K562 (cell line): ENCODE measurements at regions not wholly inside any gene's neighbourhood (a gene's known extent, or its start where the extent isn't known, plus 50 kb on each side); places are given as distances from the start of the nearest gene placed in this dataset.

Experiments
- ATAC-seq: fragments of 200-7000 bp; cut with Tn5 transposase; 3 replicates; pipeline ENCODE4 v1.9.1; 2020; ENCODE audit warnings: moderate library complexity
- BruUV-seq: library from RNA; stranded (reverse); fragments of 400-500 nt; replicated peaks from 2 replicates; lab custom pipeline; 2021; lab: Mats Ljungman, UMichigan
- CTCF ChIA-PET: fragments of 300-600 bp; formaldehyde crosslinking; extraction: SDS; loops from one replicate; lab custom pipeline; 2021; ENCODE audit warnings: low intra/inter-chr PET ratio; lab: Yijun Ruan, JAX
- POLR2A ChIA-PET: fragments of 300-600, 350-650 bp; sonication (Branson Sonifier 250); formaldehyde crosslinking; extraction: SDS; loops from one replicate; lab custom pipeline; 2021; ENCODE audit warnings: antibody characterized with exemption, inconsistent platforms; lab: Yijun Ruan, JAX
- DNase-seq, 4 experiments: peaks; one replicate each; pipeline versions ENCODE4 v3.0.0 to v3.0.0-alpha.2; 2011 to 2018; ENCODE audit warnings: low spot score in 3 of 4, mixed read lengths in 3 of 4; ENCODE audit errors: extremely low read depth in 1 of 4
- FAIRE-seq: peaks from 2 replicates; lab custom pipeline; 2011; peaks lifted over from hg19 to GRCh38; lab: Jason Lieb, UNC
- H2AFZ ChIP-seq: 2 replicates; pipeline ENCODE4 v1.6.0; 2011; ENCODE audit warnings: low read depth, low read length, control low read depth, inconsistent platforms
- H3K27ac ChIP-seq: fragments of 200-600 bp; 3 replicates; pipeline ENCODE4 v1.8.0; 2011; ENCODE audit warnings: low read depth, mild to moderate bottlenecking, control low read depth, inconsistent platforms, low read length, moderate library complexity, mixed read lengths; ENCODE audit errors: extremely low read depth
- H3K27me3 ChIP-seq, 2 experiments: fragments of 300-600 bp in 1 of 2; 2 replicates in 1 of 2; 3 replicates in 1 of 2; pipeline versions ENCODE4 v1.6.0 to v1.8.0; 2011; ENCODE audit warnings: inconsistent platforms in 2 of 2, low read length in 2 of 2, mild to moderate bottlenecking in 1 of 2, mixed read lengths in 1 of 2, moderate library complexity in 1 of 2; ENCODE audit not compliant: control insufficient read depth in 2 of 2, insufficient read depth in 2 of 2
- H3K36me3 ChIP-seq: fragments of 300-600 bp; 3 replicates; pipeline ENCODE4 v1.8.0; 2011; ENCODE audit warnings: mild to moderate bottlenecking, low read length, inconsistent platforms; ENCODE audit not compliant: control insufficient read depth, insufficient read depth
- H3K4me1 ChIP-seq, 2 experiments: fragments of 200-600 bp in 1 of 2; replicated peaks in 1 of 2; 2 replicates in 1 of 2; 3 replicates in 1 of 2; pipeline versions ENCODE4 v1.5.1 to v1.8.0; 2011; ENCODE audit warnings: inconsistent platforms in 2 of 2, low read length in 2 of 2, mild to moderate bottlenecking in 1 of 2, mixed read lengths in 1 of 2, moderate library complexity in 1 of 2; ENCODE audit not compliant: control insufficient read depth in 2 of 2, insufficient read depth in 2 of 2
- H3K4me2 ChIP-seq: 2 replicates; pipeline ENCODE4 v1.6.1; 2011; ENCODE audit warnings: low read length, control low read depth, inconsistent platforms, mixed read lengths; ENCODE audit not compliant: insufficient read depth
- H3K4me3 ChIP-seq: fragments of 200-600 bp; sonication (generic), shearing (Covaris generic); 2 replicates; pipeline ENCODE4 v1.5.1; 2016; ENCODE audit warnings: control low read depth, inconsistent platforms
- H3K79me2 ChIP-seq: fragments of 200-600 bp; 3 replicates; pipeline ENCODE4 v1.8.0; 2011; ENCODE audit warnings: low read length, inconsistent platforms; ENCODE audit not compliant: control insufficient read depth, insufficient read depth
- H3K9ac ChIP-seq, 2 experiments: 2 replicates each; pipeline versions ENCODE4 v1.6.0 to v1.6.1; 2011; ENCODE audit warnings: low read depth in 2 of 2, low read length in 2 of 2, control low read depth in 1 of 2, inconsistent platforms in 1 of 2, mild to moderate bottlenecking in 1 of 2, mixed read lengths in 1 of 2; ENCODE audit not compliant: insufficient read depth in 1 of 2
- H3K9me1 ChIP-seq: one replicate; pipeline ENCODE4 v1.6.0; 2011; ENCODE audit warnings: inconsistent platforms, mild to moderate bottlenecking, low read length, moderate library complexity; ENCODE audit not compliant: control insufficient read depth, insufficient read depth
- H3K9me3 ChIP-seq: replicated peaks from 2 replicates; pipeline ENCODE4 v1.5.1; 2011; ENCODE audit warnings: low read depth, low read length, inconsistent platforms; ENCODE audit not compliant: control insufficient read depth, insufficient read depth
- H4K20me1 ChIP-seq: replicated peaks from 2 replicates; pipeline ENCODE4 v1.6.1; 2011; ENCODE audit warnings: low read length, inconsistent platforms, mixed read lengths; ENCODE audit not compliant: control insufficient read depth, insufficient read depth
- PBX2 ChIP-seq, 2 experiments: IDR thresholded peaks in 1 of 2; conservative IDR thresholded peaks in 1 of 2; 2 replicates each; pipeline ENCODE4 v1.6.1; 2016; ENCODE audit warnings: low read depth in 2 of 2, mild to moderate bottlenecking in 1 of 2, missing compliant biosample characterization in 1 of 2, missing genetic modification characterization in 1 of 2, moderate library complexity in 1 of 2
- RAD21 ChIP-seq, 2 experiments: fragments of 250-450 bp in 1 of 2; fragments of 450-650 bp in 1 of 2; sonication (Bioruptor Pico) in 1 of 2; formaldehyde crosslinking in 1 of 2; IDR thresholded peaks in 1 of 2; conservative IDR thresholded peaks in 1 of 2; 2 replicates each; pipeline versions ENCODE4 v1.4.0 to v1.8.0; 2020 to 2022; ENCODE audit warnings: mild to moderate bottlenecking in 2 of 2, moderate library complexity in 1 of 2
- WGBS: fragments of 100-300 bp; shearing (Covaris generic); methylation state at CpG from one replicate; pipeline ENCODE4 v1.1.6; 2016; ENCODE audit warnings: low coverage, mixed read lengths; ENCODE audit not compliant: insufficient coverage; ENCODE audit errors: missing lambda C conversion rate; 5-methylcytosine and 5-hydroxymethylcytosine counted together
- in situ Hi-C: fragments of 300-500 bp; cut with MboI; formaldehyde crosslinking; loops from 4 replicates; pipeline ENCODE4 v1.15.0; 2018; ENCODE audit warnings: inconsistent platforms, mixed read lengths
- intact Hi-C: fragments of 100-400 bp; cut with micrococcal nuclease; formaldehyde crosslinking; loops from 2 replicates; pipeline ENCODE4 v1.14.2; 2022

GRCh38 chr6:8707956-8708772 is 272.8 kb upstream of the SLC35B3 start:
- Histone ChIP-seq H3K27ac (no peak overlapping the region), H3K9me3 (0 out of 2 replicates have a peak, but pooled peaks cover 2% of the 10 kb centered on the region), H3K9me1 (no peaks in the 10 kb centered on the region), H2AFZ (no peak overlapping the region), H4K20me1 (no peaks in the 10 kb centered on the region), H3K9ac (no peak overlapping the region), H3K36me3 (no peaks in the 10 kb centered on the region), H3K27me3 (no peaks in the 10 kb centered on the region), H3K4me2 (no peak overlapping the region), H3K4me3 (no peak overlapping the region), H3K79me2 (no peaks in the 10 kb centered on the region), H3K4me1 (no peaks in the 10 kb centered on the region)
- POLR2A ChIA-PET, result no interaction called here
- no peak for DNase-seq
- FAIRE-seq, result no peak
- WGBS, result 3% methylated on average over 7 of the region's 7 CpGs
- intact Hi-C loops, result no loop called here
- in situ Hi-C loops, result no loop called here
- ATAC-seq, result no peak
- TF ChIP-seq RAD21 (CRISPR knock-in tag; conservative IDR thresholded peaks at IDR 0.05 in 1 of 2, IDR thresholded peaks at IDR 0.05 in 1 of 2), result 0 out of 4 replicates have a peak, but pooled peaks of 1 of the 2 experiments have one; percentile 9
- no peak for TF ChIP-seq PBX2 (CRISPR knock-in tag; IDR thresholded peaks at IDR 0.05; ENCODE audit: low read depth)
- TF ChIP-seq PBX2 (tag; conservative IDR thresholded peaks at IDR 0.05; ENCODE audit: low read depth), result no peak
- BruUV-seq, result no TSS peak
- CTCF ChIA-PET, result interaction anchor here (0.7 kb wide), 1 partner anchor 522 kb away, joined by 3 read pairs; no protein-coding TSS in a partner anchor
